Uterus (tissue), 2 donors: ENCODE measurements at regions not wholly inside any gene's neighbourhood (a gene's known extent, or its start where the extent isn't known, plus 50 kb on each side); places are given as distances from the start of the nearest gene placed in this dataset.

ENCODE experiments used
- POLR2A ChIP-seq, 2 donors: fragments of 450-650 bp; IDR thresholded peaks; one replicate each; pipeline ENCODE4 v1.6.1; 2016; ENCODE audit warnings: antibody characterized with exemption in 2 of 2, mild to moderate bottlenecking in 1 of 2, moderate library complexity in 1 of 2
- TF ChIP-seq, protein P1 (sequence below), 4 experiments: fragments of 200-600 bp in 2 of 4; fragments of 450-650 bp in 2 of 4; sonication (generic) in 2 of 4; IDR thresholded peaks; one replicate each; pipeline ENCODE4 v1.5.1; 2016 to 2019; ENCODE audit warnings: antibody characterized with exemption in 4 of 4, mild to moderate bottlenecking in 2 of 4, moderate library complexity in 1 of 4

DNA sequence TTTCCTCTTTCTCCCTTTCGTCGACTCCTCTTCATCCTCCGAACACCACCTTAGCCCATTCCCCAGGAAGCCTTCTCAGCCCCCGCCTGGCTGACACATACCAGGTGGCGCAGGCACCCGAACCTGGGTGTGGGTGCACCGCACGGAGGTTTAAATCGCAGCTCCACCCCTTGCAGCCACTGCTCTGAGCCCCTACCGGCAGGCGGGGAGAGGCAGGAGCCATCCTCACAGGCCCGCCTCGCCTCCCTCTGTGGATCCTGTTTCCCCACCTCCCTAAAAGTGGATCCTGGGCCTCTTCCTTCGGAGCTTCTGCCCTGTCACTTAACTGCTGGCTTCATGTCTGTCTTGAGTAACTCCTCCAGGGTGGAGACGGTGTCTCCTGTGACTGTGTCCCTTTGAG, 110.7 kb downstream of the OLFM1 start:
- TF ChIP-seq, protein P1, sequence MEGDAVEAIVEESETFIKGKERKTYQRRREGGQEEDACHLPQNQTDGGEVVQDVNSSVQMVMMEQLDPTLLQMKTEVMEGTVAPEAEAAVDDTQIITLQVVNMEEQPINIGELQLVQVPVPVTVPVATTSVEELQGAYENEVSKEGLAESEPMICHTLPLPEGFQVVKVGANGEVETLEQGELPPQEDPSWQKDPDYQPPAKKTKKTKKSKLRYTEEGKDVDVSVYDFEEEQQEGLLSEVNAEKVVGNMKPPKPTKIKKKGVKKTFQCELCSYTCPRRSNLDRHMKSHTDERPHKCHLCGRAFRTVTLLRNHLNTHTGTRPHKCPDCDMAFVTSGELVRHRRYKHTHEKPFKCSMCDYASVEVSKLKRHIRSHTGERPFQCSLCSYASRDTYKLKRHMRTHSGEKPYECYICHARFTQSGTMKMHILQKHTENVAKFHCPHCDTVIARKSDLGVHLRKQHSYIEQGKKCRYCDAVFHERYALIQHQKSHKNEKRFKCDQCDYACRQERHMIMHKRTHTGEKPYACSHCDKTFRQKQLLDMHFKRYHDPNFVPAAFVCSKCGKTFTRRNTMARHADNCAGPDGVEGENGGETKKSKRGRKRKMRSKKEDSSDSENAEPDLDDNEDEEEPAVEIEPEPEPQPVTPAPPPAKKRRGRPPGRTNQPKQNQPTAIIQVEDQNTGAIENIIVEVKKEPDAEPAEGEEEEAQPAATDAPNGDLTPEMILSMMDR (IDR thresholded peaks at IDR 0.05) = no peak
- TF ChIP-seq POLR2A (IDR thresholded peaks at IDR 0.05) = no peak
